HG03571 (cell line): ENCODE measurements at regions not wholly inside any gene's neighbourhood (a gene's known extent, or its start where the extent isn't known, plus 50 kb on each side); places are given as distances from the start of the nearest gene placed in this dataset.
"Not testable (repeated sequence)": the region's sequence is repeated elsewhere in the genome, so short reads cannot be mapped to it uniquely, and the experiment has no call there.

Experiments
- ATAC-seq: cut with Tn5 transposase; IDR thresholded peaks from one replicate; pipeline ENCODE4 v1.9.1; 2021; ENCODE audit not compliant: unreplicated experiment

- no peak for ATAC-seq
Measured at GRCh38 chr20:60096166-60096565, 137.9 kb downstream of the CDH26 start.

GRCh38 chr20:60097285-60097684, 139.1 kb downstream of the CDH26 start:
- ATAC-seq: no peak

GRCh38 chr20:60100780-60101179, 142.6 kb downstream of the CDH26 start:
- no peak for ATAC-seq

GRCh38 chr20:60101201-60101890, 143.1 kb downstream of the CDH26 start:
- no peak for ATAC-seq

GRCh38 chr20:60101891-60102281, 143.7 kb downstream of the CDH26 start:
- no peak for ATAC-seq

GRCh38 chr20:60102665-60103210, 144.5 kb downstream of the CDH26 start:
- ATAC-seq: no peak

GRCh38 chr20:60104993-60105803, 147.0 kb downstream of the CDH26 start:
- no peak for ATAC-seq

- not testable (repeated sequence) for ATAC-seq
Measured at GRCh38 chr20:60106186-60106585, 148.0 kb downstream of the CDH26 start.

- no peak for ATAC-seq
Measured at GRCh38 chr20:60107621-60108390, 149.6 kb downstream of the CDH26 start.

GRCh38 chr20:60108397-60108796, 150.2 kb downstream of the CDH26 start:
- no peak for ATAC-seq

- no peak for ATAC-seq
Measured at GRCh38 chr20:60113024-60113724, 155.0 kb downstream of the CDH26 start.

- no peak for ATAC-seq
Measured at GRCh38 chr20:60113771-60114170, 155.5 kb downstream of the CDH26 start.

- no peak for ATAC-seq
Measured at GRCh38 chr20:60115451-60115850, 157.2 kb downstream of the CDH26 start.

- no peak for ATAC-seq
Measured at GRCh38 chr20:60116128-60116909, 158.1 kb downstream of the CDH26 start.

GRCh38 chr20:60117065-60117464, 158.8 kb downstream of the CDH26 start:
- no peak for ATAC-seq

GRCh38 chr20:60121903-60122302, 163.7 kb downstream of the CDH26 start:
- no peak for ATAC-seq

- ATAC-seq: no peak
Measured at GRCh38 chr20:60122671-60123070, 164.4 kb downstream of the CDH26 start.

- no peak for ATAC-seq
Measured at GRCh38 chr20:60123096-60123495, 164.9 kb downstream of the CDH26 start.

- no peak for ATAC-seq
Measured at GRCh38 chr20:60123652-60124051, 165.4 kb downstream of the CDH26 start.

GRCh38 chr20:60124776-60125381, 166.7 kb downstream of the CDH26 start:
- no peak for ATAC-seq
